K562 (cell line): ENCODE measurements at regions not wholly inside any gene's neighbourhood (a gene's known extent, or its start where the extent isn't known, plus 50 kb on each side); places are given as distances from the start of the nearest gene placed in this dataset.

Experiments
- ATAC-seq: fragments of 200-7000 bp; cut with Tn5 transposase; 3 replicates; pipeline ENCODE4 v1.9.1; 2020; ENCODE audit warnings: moderate library complexity
- BruUV-seq: library from RNA; stranded (reverse); fragments of 400-500 nt; replicated peaks from 2 replicates; lab custom pipeline; 2021; lab: Mats Ljungman, UMichigan
- CTCF ChIA-PET: fragments of 300-600 bp; formaldehyde crosslinking; extraction: SDS; loops from one replicate; lab custom pipeline; 2021; ENCODE audit warnings: low intra/inter-chr PET ratio; lab: Yijun Ruan, JAX
- POLR2A ChIA-PET: fragments of 300-600, 350-650 bp; sonication (Branson Sonifier 250); formaldehyde crosslinking; extraction: SDS; loops from one replicate; lab custom pipeline; 2021; ENCODE audit warnings: antibody characterized with exemption, inconsistent platforms; lab: Yijun Ruan, JAX
- DNase-seq, 4 experiments: peaks; one replicate each; pipeline versions ENCODE4 v3.0.0 to v3.0.0-alpha.2; 2011 to 2018; ENCODE audit warnings: low spot score in 3 of 4, mixed read lengths in 3 of 4; ENCODE audit errors: extremely low read depth in 1 of 4
- FAIRE-seq: peaks from 2 replicates; lab custom pipeline; 2011; peaks lifted over from hg19 to GRCh38; lab: Jason Lieb, UNC
- H2AFZ ChIP-seq: 2 replicates; pipeline ENCODE4 v1.6.0; 2011; ENCODE audit warnings: low read depth, low read length, control low read depth, inconsistent platforms
- H3K27ac ChIP-seq: fragments of 200-600 bp; 3 replicates; pipeline ENCODE4 v1.8.0; 2011; ENCODE audit warnings: low read depth, mild to moderate bottlenecking, control low read depth, inconsistent platforms, low read length, moderate library complexity, mixed read lengths; ENCODE audit errors: extremely low read depth
- H3K27me3 ChIP-seq, 2 experiments: fragments of 300-600 bp in 1 of 2; 2 replicates in 1 of 2; 3 replicates in 1 of 2; pipeline versions ENCODE4 v1.6.0 to v1.8.0; 2011; ENCODE audit warnings: inconsistent platforms in 2 of 2, low read length in 2 of 2, mild to moderate bottlenecking in 1 of 2, mixed read lengths in 1 of 2, moderate library complexity in 1 of 2; ENCODE audit not compliant: control insufficient read depth in 2 of 2, insufficient read depth in 2 of 2
- H3K36me3 ChIP-seq: fragments of 300-600 bp; 3 replicates; pipeline ENCODE4 v1.8.0; 2011; ENCODE audit warnings: mild to moderate bottlenecking, low read length, inconsistent platforms; ENCODE audit not compliant: control insufficient read depth, insufficient read depth
- H3K4me1 ChIP-seq, 2 experiments: fragments of 200-600 bp in 1 of 2; replicated peaks in 1 of 2; 2 replicates in 1 of 2; 3 replicates in 1 of 2; pipeline versions ENCODE4 v1.5.1 to v1.8.0; 2011; ENCODE audit warnings: inconsistent platforms in 2 of 2, low read length in 2 of 2, mild to moderate bottlenecking in 1 of 2, mixed read lengths in 1 of 2, moderate library complexity in 1 of 2; ENCODE audit not compliant: control insufficient read depth in 2 of 2, insufficient read depth in 2 of 2
- H3K4me2 ChIP-seq: 2 replicates; pipeline ENCODE4 v1.6.1; 2011; ENCODE audit warnings: low read length, control low read depth, inconsistent platforms, mixed read lengths; ENCODE audit not compliant: insufficient read depth
- H3K4me3 ChIP-seq: fragments of 200-600 bp; sonication (generic), shearing (Covaris generic); 2 replicates; pipeline ENCODE4 v1.5.1; 2016; ENCODE audit warnings: control low read depth, inconsistent platforms
- H3K79me2 ChIP-seq: fragments of 200-600 bp; 3 replicates; pipeline ENCODE4 v1.8.0; 2011; ENCODE audit warnings: low read length, inconsistent platforms; ENCODE audit not compliant: control insufficient read depth, insufficient read depth
- H3K9ac ChIP-seq, 2 experiments: 2 replicates each; pipeline versions ENCODE4 v1.6.0 to v1.6.1; 2011; ENCODE audit warnings: low read depth in 2 of 2, low read length in 2 of 2, control low read depth in 1 of 2, inconsistent platforms in 1 of 2, mild to moderate bottlenecking in 1 of 2, mixed read lengths in 1 of 2; ENCODE audit not compliant: insufficient read depth in 1 of 2
- H3K9me1 ChIP-seq: one replicate; pipeline ENCODE4 v1.6.0; 2011; ENCODE audit warnings: inconsistent platforms, mild to moderate bottlenecking, low read length, moderate library complexity; ENCODE audit not compliant: control insufficient read depth, insufficient read depth
- H3K9me3 ChIP-seq: replicated peaks from 2 replicates; pipeline ENCODE4 v1.5.1; 2011; ENCODE audit warnings: low read depth, low read length, inconsistent platforms; ENCODE audit not compliant: control insufficient read depth, insufficient read depth
- H4K20me1 ChIP-seq: replicated peaks from 2 replicates; pipeline ENCODE4 v1.6.1; 2011; ENCODE audit warnings: low read length, inconsistent platforms, mixed read lengths; ENCODE audit not compliant: control insufficient read depth, insufficient read depth
- ARNT ChIP-seq, 2 experiments: fragments of 450-650 bp; IDR thresholded peaks; 2 replicates each; pipeline ENCODE4 v1.6.1; 2016; ENCODE audit warnings: mild to moderate bottlenecking in 1 of 2
- C11orf30 ChIP-seq: fragments of 450-650 bp; IDR thresholded peaks from 2 replicates; pipeline ENCODE4 v1.6.1; 2016; ENCODE audit warnings: low read depth, mild to moderate bottlenecking
- CBFA2T3 ChIP-seq: fragments of 450-650 bp; IDR thresholded peaks from 2 replicates; pipeline ENCODE4 v1.6.1; 2017
- GABPB1 ChIP-seq: sonication (generic); formaldehyde crosslinking; IDR thresholded peaks from 2 replicates; pipeline ENCODE4 v1.8.0; 2022; ENCODE audit warnings: mild to moderate bottlenecking, missing genetic modification reagents
- HDAC2 ChIP-seq: fragments of 450-650 bp; IDR thresholded peaks from 2 replicates; pipeline ENCODE4 v1.6.1; 2016; ENCODE audit warnings: mild to moderate bottlenecking
- HMGN3 ChIP-seq: IDR thresholded peaks from 2 replicates; pipeline ENCODE4 v1.6.1; 2011; ENCODE audit warnings: borderline replicate concordance, low read depth, mild to moderate bottlenecking, mixed read lengths, low read length; ENCODE audit not compliant: insufficient read length; ENCODE audit errors: extremely low read depth
- KLF10 ChIP-seq: fragments of 250-450 bp; sonication (Bioruptor Pico); IDR thresholded peaks from 2 replicates; pipeline ENCODE4 v1.6.1; 2021; ENCODE audit warnings: matching md5 sums
- MAFF ChIP-seq: IDR thresholded peaks from 2 replicates; pipeline ENCODE4 v1.6.1; 2012; ENCODE audit warnings: low read length, improper control_type of control experiment
- RBFOX2 ChIP-seq: fragments of 200-400 bp; formaldehyde crosslinking; IDR thresholded peaks from 2 replicates; pipeline ENCODE4 v1.6.1; 2017; ENCODE audit warnings: low read depth, mild to moderate bottlenecking, low read length, moderate library complexity
- SAFB ChIP-seq: fragments of 200-400 bp; formaldehyde crosslinking; IDR thresholded peaks from 2 replicates; pipeline ENCODE4 v1.6.1; 2017; ENCODE audit warnings: low read depth, low read length, borderline replicate concordance
- STAG1 ChIP-seq: sonication (generic); formaldehyde crosslinking; IDR thresholded peaks from 2 replicates; pipeline ENCODE4 v1.5.0; 2020; ENCODE audit warnings: missing genetic modification reagents, borderline replicate concordance
- ZNF143 ChIP-seq: sonication (generic); formaldehyde crosslinking; IDR thresholded peaks from 2 replicates; pipeline ENCODE4 v1.9.0; 2022; ENCODE audit warnings: mild to moderate bottlenecking, missing genetic modification reagents
- ZNF444 ChIP-seq: fragments of 250-450 bp; sonication (Bioruptor Pico); IDR thresholded peaks from 2 replicates; pipeline ENCODE4 v1.4.0; 2020; ENCODE audit warnings: mild to moderate bottlenecking, moderate library complexity
- ZSCAN32 ChIP-seq: fragments of 450-650 bp; formaldehyde crosslinking; IDR thresholded peaks from 2 replicates; pipeline ENCODE4 v1.4.0; 2020; ENCODE audit warnings: mild to moderate bottlenecking, moderate library complexity
- WGBS: fragments of 100-300 bp; shearing (Covaris generic); methylation state at CpG from one replicate; pipeline ENCODE4 v1.1.6; 2016; ENCODE audit warnings: low coverage, mixed read lengths; ENCODE audit not compliant: insufficient coverage; ENCODE audit errors: missing lambda C conversion rate; 5-methylcytosine and 5-hydroxymethylcytosine counted together
- in situ Hi-C: fragments of 300-500 bp; cut with MboI; formaldehyde crosslinking; loops from 4 replicates; pipeline ENCODE4 v1.15.0; 2018; ENCODE audit warnings: inconsistent platforms, mixed read lengths
- intact Hi-C: fragments of 100-400 bp; cut with micrococcal nuclease; formaldehyde crosslinking; loops from 2 replicates; pipeline ENCODE4 v1.14.2; 2022
- TF ChIP-seq, protein P1 (sequence below), 2 experiments: fragments of 450-650 bp in 1 of 2; IDR thresholded peaks; 2 replicates each; pipeline ENCODE4 v1.6.1; 2011 to 2017; ENCODE audit warnings: low read depth in 2 of 2, antibody characterized with exemption in 1 of 2, borderline replicate concordance in 1 of 2, low read length in 1 of 2, mild to moderate bottlenecking in 1 of 2, mixed read lengths in 1 of 2; ENCODE audit not compliant: control insufficient read depth in 1 of 2
- TF ChIP-seq, protein P2 (sequence below): IDR thresholded peaks from 2 replicates; pipeline ENCODE4 v1.6.1; 2011; ENCODE audit warnings: borderline replicate concordance, low read depth, mild to moderate bottlenecking, moderate library complexity, low read length; ENCODE audit not compliant: insufficient read depth, poor library complexity, severe bottlenecking

DNA sequence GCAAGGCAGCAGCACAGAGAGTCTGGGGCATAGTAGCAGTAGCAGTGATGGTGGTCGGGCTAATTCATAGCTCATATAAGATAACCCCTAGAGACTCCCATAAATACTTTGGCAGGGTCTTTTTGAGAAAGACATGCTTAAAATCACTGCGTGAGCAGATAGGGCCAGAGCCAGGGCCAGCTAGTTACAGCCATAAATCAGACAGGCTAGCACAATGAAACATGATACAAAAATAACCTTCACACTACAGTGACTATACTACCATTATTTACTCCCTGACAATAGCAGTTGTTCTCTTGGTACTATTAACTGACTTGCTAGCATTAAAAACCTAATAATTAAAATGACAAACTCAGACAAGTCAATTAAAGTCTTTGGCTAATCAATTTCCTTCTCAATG, 295.9 kb downstream of the SMARCA1 start:
- FAIRE-seq = no peak
- Histone ChIP-seq H3K27ac (no peak overlapping the region), H4K20me1 (no peaks in the 10 kb centered on the region), H3K79me2 (no peaks in the 10 kb centered on the region), H3K9me1 (no peaks in the 10 kb centered on the region)
- TF ChIP-seq, protein P1, sequence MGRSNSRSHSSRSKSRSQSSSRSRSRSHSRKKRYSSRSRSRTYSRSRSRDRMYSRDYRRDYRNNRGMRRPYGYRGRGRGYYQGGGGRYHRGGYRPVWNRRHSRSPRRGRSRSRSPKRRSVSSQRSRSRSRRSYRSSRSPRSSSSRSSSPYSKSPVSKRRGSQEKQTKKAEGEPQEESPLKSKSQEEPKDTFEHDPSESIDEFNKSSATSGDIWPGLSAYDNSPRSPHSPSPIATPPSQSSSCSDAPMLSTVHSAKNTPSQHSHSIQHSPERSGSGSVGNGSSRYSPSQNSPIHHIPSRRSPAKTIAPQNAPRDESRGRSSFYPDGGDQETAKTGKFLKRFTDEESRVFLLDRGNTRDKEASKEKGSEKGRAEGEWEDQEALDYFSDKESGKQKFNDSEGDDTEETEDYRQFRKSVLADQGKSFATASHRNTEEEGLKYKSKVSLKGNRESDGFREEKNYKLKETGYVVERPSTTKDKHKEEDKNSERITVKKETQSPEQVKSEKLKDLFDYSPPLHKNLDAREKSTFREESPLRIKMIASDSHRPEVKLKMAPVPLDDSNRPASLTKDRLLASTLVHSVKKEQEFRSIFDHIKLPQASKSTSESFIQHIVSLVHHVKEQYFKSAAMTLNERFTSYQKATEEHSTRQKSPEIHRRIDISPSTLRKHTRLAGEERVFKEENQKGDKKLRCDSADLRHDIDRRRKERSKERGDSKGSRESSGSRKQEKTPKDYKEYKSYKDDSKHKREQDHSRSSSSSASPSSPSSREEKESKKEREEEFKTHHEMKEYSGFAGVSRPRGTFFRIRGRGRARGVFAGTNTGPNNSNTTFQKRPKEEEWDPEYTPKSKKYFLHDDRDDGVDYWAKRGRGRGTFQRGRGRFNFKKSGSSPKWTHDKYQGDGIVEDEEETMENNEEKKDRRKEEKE (IDR thresholded peaks at IDR 0.05; ENCODE audit: borderline replicate concordance in 1 of 2, control insufficient read depth in 1 of 2, low read depth in 2 of 2, low read length in 1 of 2) = no peak
- TF ChIP-seq KLF10 = no peak
- TF ChIP-seq HDAC2 = no peak
- no peak for TF ChIP-seq MAFF
- TF ChIP-seq ZNF143 (CRISPR knock-in tag) = no peak
- TF ChIP-seq C11orf30 = no peak
- TF ChIP-seq ZNF444 (CRISPR knock-in tag) = no peak
- TF ChIP-seq STAG1 (CRISPR knock-in tag) = no peak
- no peak for TF ChIP-seq SAFB
- no peak for TF ChIP-seq GABPB1
- no peak for TF ChIP-seq CBFA2T3
- TF ChIP-seq, protein P2, sequence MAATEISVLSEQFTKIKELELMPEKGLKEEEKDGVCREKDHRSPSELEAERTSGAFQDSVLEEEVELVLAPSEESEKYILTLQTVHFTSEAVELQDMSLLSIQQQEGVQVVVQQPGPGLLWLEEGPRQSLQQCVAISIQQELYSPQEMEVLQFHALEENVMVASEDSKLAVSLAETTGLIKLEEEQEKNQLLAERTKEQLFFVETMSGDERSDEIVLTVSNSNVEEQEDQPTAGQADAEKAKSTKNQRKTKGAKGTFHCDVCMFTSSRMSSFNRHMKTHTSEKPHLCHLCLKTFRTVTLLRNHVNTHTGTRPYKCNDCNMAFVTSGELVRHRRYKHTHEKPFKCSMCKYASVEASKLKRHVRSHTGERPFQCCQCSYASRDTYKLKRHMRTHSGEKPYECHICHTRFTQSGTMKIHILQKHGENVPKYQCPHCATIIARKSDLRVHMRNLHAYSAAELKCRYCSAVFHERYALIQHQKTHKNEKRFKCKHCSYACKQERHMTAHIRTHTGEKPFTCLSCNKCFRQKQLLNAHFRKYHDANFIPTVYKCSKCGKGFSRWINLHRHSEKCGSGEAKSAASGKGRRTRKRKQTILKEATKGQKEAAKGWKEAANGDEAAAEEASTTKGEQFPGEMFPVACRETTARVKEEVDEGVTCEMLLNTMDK = no peak
- no peak for TF ChIP-seq RBFOX2
- TF ChIP-seq ARNT (IDR thresholded peaks at IDR 0.05) = no peak
- no peak for TF ChIP-seq ZSCAN32 (CRISPR knock-in tag)
- TF ChIP-seq HMGN3 = no peak
- TF ChIP-seq, all 486 proteins: peak for 0
- WGBS = 0% methylated on average over 2 of the region's 2 CpGs
- no peak for ATAC-seq
- Histone ChIP-seq H3K4me3 (no peak overlapping the region), H3K27me3 (no peaks in the 10 kb centered on the region), H3K9ac (no peak overlapping the region), H2AFZ (no peak overlapping the region), H3K36me3 (no peaks in the 10 kb centered on the region), H3K4me1 (no peaks in the 10 kb centered on the region), H3K9me3 (no peaks in the 10 kb centered on the region), H3K4me2 (no peak overlapping the region)
- DNase-seq = no peak
- intact Hi-C loops = no loop called here
- CTCF ChIA-PET = no interaction called here
- in situ Hi-C loops = no loop called here
- POLR2A ChIA-PET = no interaction called here
- no TSS peak for BruUV-seq
